Ishikawa (cell line): ENCODE measurements at regions not wholly inside any gene's neighbourhood (a gene's known extent, or its start where the extent isn't known, plus 50 kb on each side); places are given as distances from the start of the nearest gene placed in this dataset.

Source experiments
- CEBPB ChIP-seq: IDR thresholded peaks from 2 replicates; pipeline ENCODE4 v1.6.1; 2012
- CREB1 ChIP-seq: IDR thresholded peaks from 2 replicates; pipeline ENCODE4 v1.6.1; 2012; ENCODE audit warnings: low read depth
- EGR1 ChIP-seq: IDR thresholded peaks from 2 replicates; pipeline ENCODE4 v1.6.1; 2012
- FOXM1 ChIP-seq: IDR thresholded peaks from 2 replicates; pipeline ENCODE4 v1.6.1; 2012; ENCODE audit warnings: low read depth, borderline replicate concordance
- MAX ChIP-seq: IDR thresholded peaks from 2 replicates; pipeline ENCODE4 v1.6.1; 2012
- NFIC ChIP-seq: IDR thresholded peaks from 2 replicates; pipeline ENCODE4 v1.6.1; 2012
- RAD21 ChIP-seq: IDR thresholded peaks from 2 replicates; pipeline ENCODE4 v1.6.1; 2012; ENCODE audit warnings: low read depth
- REST ChIP-seq: IDR thresholded peaks from 2 replicates; pipeline ENCODE4 v1.6.1; 2012; ENCODE audit warnings: low read depth, mild to moderate bottlenecking
- TAF1 ChIP-seq: IDR thresholded peaks from 2 replicates; pipeline ENCODE4 v1.6.1; 2012; ENCODE audit warnings: low read depth, mild to moderate bottlenecking
- TCF12 ChIP-seq: IDR thresholded peaks from 2 replicates; pipeline ENCODE4 v1.6.1; 2012; ENCODE audit warnings: low read depth
- TEAD4 ChIP-seq: IDR thresholded peaks from 2 replicates; pipeline ENCODE4 v1.6.1; 2012
- USF1 ChIP-seq: IDR thresholded peaks from 2 replicates; pipeline ENCODE4 v1.6.1; 2012
- YY1 ChIP-seq: IDR thresholded peaks from 2 replicates; pipeline ENCODE4 v1.6.1; 2012; ENCODE audit warnings: low read depth
- ZBTB7A ChIP-seq: IDR thresholded peaks from 2 replicates; pipeline ENCODE4 v1.6.1; 2012; ENCODE audit warnings: low read depth

- no peak for TF ChIP-seq ZBTB7A
- TF ChIP-seq FOXM1 = no peak
- TF ChIP-seq TCF12 = no peak
- no peak for TF ChIP-seq RAD21
- no peak for TF ChIP-seq USF1
- no peak for TF ChIP-seq MAX
- TF ChIP-seq EGR1 = no peak
- TF ChIP-seq TAF1 = no peak
- TF ChIP-seq REST = no peak
- TF ChIP-seq NFIC = no peak
- TF ChIP-seq TEAD4 = no peak
- TF ChIP-seq YY1 = no peak
- TF ChIP-seq CEBPB = no peak
- TF ChIP-seq CREB1 = no peak
Measured at GRCh38 chr20:43360016-43360415, 97.7 kb upstream of the SRSF6 start.
